A549 (cell line): ENCODE measurements at regions not wholly inside any gene's neighbourhood (a gene's known extent, or its start where the extent isn't known, plus 50 kb on each side); places are given as distances from the start of the nearest gene placed in this dataset.
"Not testable (repeated sequence)": the region's sequence is repeated elsewhere in the genome, so short reads cannot be mapped to it uniquely, and the experiment has no call there.

ENCODE experiments used
- ATAC-seq, 2 experiments: fragments of 200-7000 bp in 1 of 2; fragments of >200 bp in 1 of 2; cut with Nextera tagmentation in 1 of 2; cut with Tn5 transposase in 1 of 2; 3 replicates each; pipeline versions ENCODE4 v1.8.0 to v1.9.1; 2018 to 2020; ENCODE audit warnings: mild to moderate bottlenecking in 1 of 2, moderate library complexity in 1 of 2
- CTCF ChIA-PET: fragments of 300-600 bp; sonication (Branson Sonifier 250); formaldehyde crosslinking; extraction: SDS; loops from one replicate; lab custom pipeline; 2021; ENCODE audit warnings: antibody characterized with exemption, inconsistent platforms; lab: Yijun Ruan, JAX
- POLR2A ChIA-PET: fragments of 350-600 bp; formaldehyde crosslinking; extraction: SDS; loops from one replicate; lab custom pipeline; 2021; ENCODE audit warnings: antibody characterized with exemption, inconsistent platforms; lab: Yijun Ruan, JAX
- DNase-seq, 2 experiments: peaks; one replicate each; pipeline versions ENCODE4 v3.0.0 to v3.0.0-alpha.2; 2011 to 2016; ENCODE audit warnings: low read depth in 1 of 2, low spot score in 1 of 2
- FAIRE-seq: peaks from 2 replicates; lab custom pipeline; 2011; peaks lifted over from hg19 to GRCh38; lab: Jason Lieb, UNC
- H3K27ac ChIP-seq, 2 experiments: fragments of >200 bp; sonication (Bioruptor Twin); formaldehyde crosslinking; 3 replicates each; pipeline ENCODE4 v1.5.1; 2016 to 2017
- H3K4me1 ChIP-seq: fragments of >200 bp; sonication (Bioruptor Twin); formaldehyde crosslinking; 3 replicates; pipeline ENCODE4 v1.6.1; 2016
- H3K4me2 ChIP-seq: fragments of >200 bp; sonication (Bioruptor Twin); formaldehyde crosslinking; 3 replicates; pipeline ENCODE4 v1.6.1; 2016
- H3K4me3 ChIP-seq: fragments of >200 bp; sonication (Bioruptor Twin); formaldehyde crosslinking; 3 replicates; pipeline ENCODE4 v1.5.1; 2016
- H3K9me3 ChIP-seq: fragments of >200 bp; sonication (Bioruptor Twin); formaldehyde crosslinking; 3 replicates; pipeline ENCODE4 v1.6.1; 2016
- BCL3 ChIP-seq: fragments of >200 bp; sonication (Bioruptor Twin); formaldehyde crosslinking; IDR thresholded peaks from 3 replicates; pipeline ENCODE4 v1.6.1; 2016
- BHLHE40 ChIP-seq: IDR thresholded peaks from 2 replicates; pipeline ENCODE4 v1.6.1; 2012; ENCODE audit warnings: low read depth, low read length, inconsistent platforms
- CBX8 ChIP-seq: fragments of 200-600 bp; sonication (generic); IDR thresholded peaks from 2 replicates; pipeline ENCODE4 v1.6.1; 2016
- CEBPB ChIP-seq, 2 experiments: fragments of >200 bp in 1 of 2; sonication (Bioruptor Twin) in 1 of 2; formaldehyde crosslinking in 1 of 2; IDR thresholded peaks; 2 replicates each; pipeline ENCODE4 v1.6.1; 2012 to 2016
- E2F6 ChIP-seq: IDR thresholded peaks from 2 replicates; pipeline ENCODE4 v1.6.1; 2012; ENCODE audit warnings: low read depth, borderline replicate concordance
- EHF ChIP-seq: fragments of 250-450 bp; sonication (Bioruptor Pico); IDR thresholded peaks from 2 replicates; pipeline ENCODE4 v1.5.0; 2020; ENCODE audit warnings: mild to moderate bottlenecking
- EP300 ChIP-seq, 2 experiments: fragments of >200 bp; sonication (Bioruptor Twin); formaldehyde crosslinking; IDR thresholded peaks; 2 replicates in 1 of 2; 3 replicates in 1 of 2; pipeline ENCODE4 v1.6.1; 2016 to 2017
- ESRRA ChIP-seq: fragments of 150-350 bp; IDR thresholded peaks from 2 replicates; pipeline ENCODE4 v1.6.1; 2014; ENCODE audit warnings: mild to moderate bottlenecking, low read length, borderline replicate concordance
- GATA3 ChIP-seq: IDR thresholded peaks from 2 replicates; pipeline ENCODE4 v1.6.1; 2012; ENCODE audit warnings: borderline replicate concordance
- HOXA7 ChIP-seq: fragments of 250-450 bp; sonication (Bioruptor Pico); IDR thresholded peaks from 2 replicates; pipeline ENCODE4 v1.5.0; 2020; ENCODE audit warnings: mild to moderate bottlenecking, moderate library complexity
- HOXB13 ChIP-seq: fragments of 250-450 bp; sonication (Bioruptor Pico); IDR thresholded peaks from 2 replicates; pipeline ENCODE4 v1.5.0; 2020; ENCODE audit warnings: low read depth, mild to moderate bottlenecking, moderate library complexity
- HOXB5 ChIP-seq: fragments of 250-450 bp; sonication (Bioruptor Pico); IDR thresholded peaks from 2 replicates; pipeline ENCODE4 v1.5.0; 2020; ENCODE audit warnings: mild to moderate bottlenecking, moderate library complexity
- JUNB ChIP-seq: fragments of >200 bp; sonication (Bioruptor Twin); formaldehyde crosslinking; IDR thresholded peaks from 2 replicates; pipeline ENCODE4 v1.6.1; 2016
- KDM5A ChIP-seq: fragments of 200-600 bp; sonication (generic); IDR thresholded peaks from 2 replicates; pipeline ENCODE4 v1.6.1; 2016; ENCODE audit warnings: antibody characterized with exemption, mild to moderate bottlenecking
- MAX ChIP-seq: IDR thresholded peaks from 2 replicates; pipeline ENCODE4 v1.6.1; 2012
- MYC ChIP-seq: IDR thresholded peaks from 2 replicates; pipeline ENCODE4 v1.6.1; 2012; ENCODE audit warnings: mild to moderate bottlenecking, inconsistent platforms, low read length, improper control_type of control experiment, borderline replicate concordance
- NFE2L2 ChIP-seq: fragments of 150-350 bp; conservative IDR thresholded peaks from 2 replicates; pipeline ENCODE4 v1.6.1; 2014; ENCODE audit warnings: low read length
- NR3C1 ChIP-seq: fragments of >200 bp; sonication (Bioruptor Twin); formaldehyde crosslinking; IDR thresholded peaks from 3 replicates; pipeline ENCODE4 v1.6.1; 2017
- PBX3 ChIP-seq: IDR thresholded peaks from 2 replicates; pipeline ENCODE4 v1.6.1; 2012
- POLR2AphosphoS2 ChIP-seq: conservative IDR thresholded peaks from 2 replicates; pipeline ENCODE4 v1.6.1; 2012; ENCODE audit warnings: low read length, improper control_type of control experiment, inconsistent platforms
- RCOR1 ChIP-seq: fragments of 150-350 bp; IDR thresholded peaks from 2 replicates; pipeline ENCODE4 v1.6.1; 2014; ENCODE audit warnings: antibody characterized with exemption, low read length, low read depth
- REST ChIP-seq: fragments of 200-600 bp; sonication (generic); IDR thresholded peaks from 2 replicates; pipeline ENCODE4 v1.6.1; 2016; ENCODE audit warnings: antibody characterized with exemption, mild to moderate bottlenecking, moderate library complexity
- ZFP36 ChIP-seq: fragments of 450-650 bp; IDR thresholded peaks from 2 replicates; pipeline ENCODE4 v1.6.1; 2014; ENCODE audit warnings: borderline replicate concordance; ENCODE audit not compliant: partially characterized antibody
- ZNF302 ChIP-seq: fragments of 250-450 bp; sonication (Bioruptor Pico); IDR thresholded peaks from 2 replicates; pipeline ENCODE4 v1.9.0; 2021; ENCODE audit warnings: inconsistent platforms, mild to moderate bottlenecking, moderate library complexity
- WGBS: methylation state at CpG from one replicate; pipeline ENCODE4 v1.1.6; 2017; ENCODE audit errors: missing lambda C conversion rate; 5-methylcytosine and 5-hydroxymethylcytosine counted together

- ChIA-PET CTCF (interaction anchor here (1.0 kb wide), 1 partner anchor 273 kb away, joined by 3 read pairs; no protein-coding TSS in a partner anchor), POLR2A (no interaction called here)
- no peak for TF ChIP-seq RCOR1
- TF ChIP-seq NFE2L2: no peak
- TF ChIP-seq EP300 (IDR thresholded peaks at IDR 0.05): no peak
- no peak for TF ChIP-seq POLR2AphosphoS2
- no peak for TF ChIP-seq ZNF302 (CRISPR knock-in tag)
- TF ChIP-seq JUNB: no peak
- Histone ChIP-seq H3K4me2 (no peak overlapping the region), H3K4me1 (peaks cover 30% of the 10 kb centered on the region), H3K4me3 (no peak overlapping the region), H3K27ac (no peak overlapping the region), H3K9me3 (no peaks in the 10 kb centered on the region)
- WGBS: 100% methylated on average over 1 of the region's 5 CpGs
- DNase-seq (no peak), ATAC-seq (no peak), FAIRE-seq (no peak)
Measured at GRCh38 chrX:150088766-150089518, 150.7 kb upstream of the EOLA2 start.

GRCh38 chrX:150091300-150091699, 153.0 kb upstream of the EOLA2 start:
- H3K4me3 ChIP-seq, DNase-seq, FAIRE-seq, CTCF ChIA-PET, POLR2A ChIA-PET, H3K9me3 ChIP-seq, ATAC-seq, H3K4me2 ChIP-seq, H3K27ac ChIP-seq: not testable (repeated sequence)
- WGBS: 82% methylated on average over 4 of the region's 4 CpGs
- H3K4me1 ChIP-seq: peaks cover 20% of the 10 kb centered on the region

GRCh38 chrX:150092549-150092948, 154.3 kb upstream of the EOLA2 start:
- TF ChIP-seq PBX3: no peak
- TF ChIP-seq HOXA7 (CRISPR knock-in tag): no peak
- no peak for TF ChIP-seq KDM5A
- TF ChIP-seq GATA3: no peak
- no peak for TF ChIP-seq EHF (CRISPR knock-in tag)
- TF ChIP-seq REST: no peak
- TF ChIP-seq NR3C1: no peak
- TF ChIP-seq MYC: no peak
- no peak for TF ChIP-seq JUNB
- no peak for TF ChIP-seq HOXB5 (CRISPR knock-in tag)
- TF ChIP-seq CBX8: no peak
- TF ChIP-seq E2F6: no peak
- TF ChIP-seq BCL3: no peak
- TF ChIP-seq ESRRA: no peak
- no peak for TF ChIP-seq MAX
- no peak for TF ChIP-seq ZFP36
- TF ChIP-seq BHLHE40: no peak
- no peak for TF ChIP-seq CEBPB (IDR thresholded peaks at IDR 0.05)
- no peak for TF ChIP-seq HOXB13 (CRISPR knock-in tag)
- no peak overlapping the region for H3K27ac ChIP-seq
- H3K4me1 ChIP-seq: peaks cover 13% of the 10 kb centered on the region; the same call in 1 of the 3 replicates
- ATAC-seq: no peak
- WGBS: 70% methylated on average over 3 of the region's 4 CpGs
- no peak for DNase-seq
- ChIA-PET CTCF (no interaction called here), POLR2A (no interaction called here)
- H3K4me3 ChIP-seq: no peak overlapping the region
- H3K4me2 ChIP-seq: no peak overlapping the region
- FAIRE-seq: no peak
- no peaks in the 10 kb centered on the region for H3K9me3 ChIP-seq
